Amniotic epithelial cell (primary cell): ENCODE measurements at regions not wholly inside any gene's neighbourhood (a gene's known extent, or its start where the extent isn't known, plus 50 kb on each side); places are given as distances from the start of the nearest gene placed in this dataset.
"Not testable (repeated sequence)": the region's sequence is repeated elsewhere in the genome, so short reads cannot be mapped to it uniquely, and the experiment has no call there.

Experiments used
- DNase-seq: peaks from one replicate; pipeline ENCODE4 v3.0.0-alpha.2; 2010; ENCODE audit warnings: low read depth

GRCh38 chr4:38470735-38471262 is 193.2 kb upstream of the KLF3 start:
- no peak for DNase-seq

- no peak for DNase-seq
Measured at GRCh38 chr4:38482696-38483095, 181.3 kb upstream of the KLF3 start.

- not testable (repeated sequence) for DNase-seq
Measured at GRCh38 chr4:38483628-38484027, 180.4 kb upstream of the KLF3 start.

DNA sequence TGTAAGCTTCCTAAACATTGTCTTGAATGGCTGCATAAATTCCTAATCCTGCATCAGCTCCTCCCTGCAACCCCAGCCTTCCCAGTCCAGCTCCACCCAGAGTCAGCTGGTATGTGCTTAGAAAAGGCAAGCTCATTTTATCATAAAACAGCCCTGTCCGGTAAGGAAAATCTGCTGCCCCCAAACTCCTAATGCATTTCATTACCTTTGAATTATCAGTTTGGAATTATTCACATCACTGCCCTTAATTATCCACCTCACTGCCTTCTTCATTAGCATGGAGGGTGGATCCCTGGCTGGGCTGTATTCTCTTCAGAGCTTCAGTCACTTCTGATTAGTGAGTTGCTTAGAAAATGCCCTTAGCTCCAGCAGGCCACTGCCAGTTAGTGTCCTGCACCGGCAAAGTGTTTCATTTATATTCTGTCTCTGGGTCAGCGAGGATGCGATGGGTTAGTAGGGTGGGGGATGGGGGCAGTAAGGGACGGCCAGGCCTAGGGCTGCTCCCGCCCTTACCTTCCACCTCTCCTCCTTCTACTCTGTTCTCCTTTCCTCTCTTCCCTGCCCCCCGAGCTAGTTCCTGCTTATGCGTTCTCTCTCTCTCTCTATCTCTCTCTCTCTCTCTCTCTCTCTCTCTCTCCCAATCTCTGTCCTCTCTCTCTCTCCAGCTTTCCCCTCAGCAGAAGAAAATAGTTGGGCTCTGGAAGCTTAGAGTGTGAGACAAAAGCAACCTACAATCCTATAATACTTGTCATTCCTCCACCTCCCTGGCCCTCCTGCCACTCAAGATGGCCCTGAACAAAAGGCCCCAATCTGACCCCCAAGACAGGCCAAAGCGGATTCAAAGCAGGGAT is 174.8 kb upstream of the KLF3 start:
- DNase-seq: no peak

GRCh38 chr4:38489924-38490639 is 173.9 kb upstream of the KLF3 start:
- no peak for DNase-seq

GRCh38 chr4:38490753-38491446 is 173.1 kb upstream of the KLF3 start:
- no peak for DNase-seq

- no peak for DNase-seq
Measured at GRCh38 chr4:38491854-38492478, 172.0 kb upstream of the KLF3 start.

- no peak for DNase-seq
Measured at GRCh38 chr4:38493066-38493465, 170.9 kb upstream of the KLF3 start.

GRCh38 chr4:38495446-38495845 is 168.6 kb upstream of the KLF3 start:
- DNase-seq: no peak

DNA sequence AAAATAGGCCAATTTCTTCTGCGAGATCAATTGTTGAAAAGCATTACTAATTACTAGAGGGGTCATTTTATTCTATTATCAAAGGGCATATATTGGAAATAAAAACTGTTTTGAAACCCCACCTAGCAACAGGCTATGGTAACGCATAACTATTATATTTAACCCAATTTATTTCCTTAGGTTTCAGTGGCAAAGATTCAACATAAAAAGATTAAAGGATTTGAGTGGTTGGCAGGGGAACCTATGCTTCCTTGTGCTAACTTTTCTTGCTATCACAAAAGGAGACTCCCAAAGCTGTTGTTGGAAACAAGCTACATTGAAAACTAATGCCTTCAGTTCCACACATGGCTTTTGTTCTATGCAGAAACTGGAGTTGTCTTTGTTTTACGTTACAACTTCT is 166.9 kb upstream of the KLF3 start:
- no peak for DNase-seq

DNA sequence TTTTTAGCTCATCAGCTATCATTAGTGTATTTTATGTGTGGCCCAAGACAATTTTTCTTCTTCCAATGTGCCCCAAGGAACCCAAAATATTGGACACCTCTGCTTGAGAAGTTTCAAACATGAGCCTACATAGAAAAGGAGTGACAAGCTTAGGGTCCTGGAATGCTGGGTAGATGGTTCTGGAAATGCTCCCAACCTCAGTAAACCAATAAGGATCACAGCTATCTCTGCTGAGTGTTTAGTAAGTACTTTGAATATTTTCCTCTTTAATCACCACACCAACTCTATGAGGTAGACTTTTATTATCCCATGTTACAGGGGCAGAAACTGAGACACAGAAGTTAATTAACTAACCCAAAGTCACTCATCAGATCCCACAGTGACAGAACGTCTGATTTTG is 164.9 kb upstream of the KLF3 start:
- DNase-seq: no peak

DNA sequence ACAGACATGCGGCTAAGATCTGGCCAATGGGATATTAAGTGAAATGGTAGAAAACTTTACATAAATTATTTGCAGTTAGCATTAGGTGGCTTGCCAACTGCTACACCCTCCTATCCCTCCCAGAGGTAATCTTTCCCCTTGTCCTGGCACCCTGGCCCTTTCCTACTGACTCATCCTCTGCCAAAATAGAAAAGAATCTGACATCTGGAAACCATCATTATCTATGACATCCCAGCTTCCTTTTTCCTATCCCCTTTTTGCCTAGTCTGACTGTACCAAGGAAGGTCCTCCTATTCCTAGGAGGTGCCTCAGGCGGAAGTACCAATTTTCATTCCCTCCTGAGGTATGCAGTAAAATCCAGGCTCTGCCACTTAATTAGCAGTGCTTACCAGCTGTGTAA is 163.6 kb upstream of the KLF3 start:
- no peak for DNase-seq

- no peak for DNase-seq
Measured at GRCh38 chr4:38501698-38502097, 162.3 kb upstream of the KLF3 start.

DNA sequence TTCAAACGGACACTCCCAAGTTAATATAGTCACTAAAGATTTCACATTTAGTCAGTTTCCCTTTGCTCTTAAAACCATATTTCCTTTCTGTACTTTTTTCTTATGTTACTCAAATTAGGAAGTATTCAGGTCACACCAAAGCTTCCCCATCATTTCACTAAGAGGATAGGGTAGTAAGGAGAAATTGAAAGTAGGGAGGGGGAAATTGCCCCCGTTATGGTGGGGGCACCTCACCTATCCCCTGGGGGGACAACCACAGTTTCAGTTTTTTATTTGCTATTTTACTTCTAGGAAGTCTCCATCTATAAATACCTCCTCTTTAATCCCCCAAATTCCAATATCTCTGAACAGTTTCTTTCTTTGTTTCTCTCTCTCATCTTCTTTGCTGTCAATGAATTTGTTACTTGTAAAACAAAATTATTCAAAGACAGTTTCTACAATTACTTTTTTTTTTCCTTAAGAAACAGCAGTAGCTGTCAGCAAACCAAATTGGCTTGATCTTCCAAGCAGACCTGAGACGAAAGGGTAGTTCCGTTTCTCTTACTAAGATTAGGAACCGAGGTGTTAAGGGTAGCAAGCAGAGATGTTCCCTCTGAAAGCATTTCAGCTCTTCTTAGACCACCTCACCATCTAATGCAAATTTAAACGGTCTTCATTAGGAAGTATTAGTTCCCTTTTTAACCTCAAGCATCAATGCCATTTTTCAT is 160.2 kb upstream of the KLF3 start:
- DNase-seq: no peak

- no peak for DNase-seq
Measured at GRCh38 chr4:38504396-38504715, 159.6 kb upstream of the KLF3 start.

GRCh38 chr4:38509551-38509950 is 154.4 kb upstream of the KLF3 start:
- no peak for DNase-seq

DNA sequence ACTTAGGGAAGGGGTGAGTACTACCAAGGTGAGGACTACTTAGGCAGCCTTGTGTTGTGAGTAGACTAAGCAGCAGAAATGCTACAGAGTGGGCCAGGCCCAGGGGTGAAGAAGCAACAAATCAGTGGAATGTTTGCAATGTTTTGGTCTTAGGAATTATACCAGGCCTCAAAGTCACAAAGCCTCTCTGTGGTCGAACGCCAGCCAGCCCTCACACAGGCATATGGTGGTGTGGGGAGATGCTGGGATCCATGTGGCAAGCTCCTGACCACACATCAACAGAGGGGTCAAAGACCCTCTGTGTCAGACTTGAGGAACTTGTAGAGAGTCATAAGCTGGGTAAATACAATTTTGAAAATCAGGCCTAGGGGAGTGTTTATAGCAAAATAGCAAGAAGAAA is 153.8 kb upstream of the KLF3 start:
- DNase-seq: no peak

DNA sequence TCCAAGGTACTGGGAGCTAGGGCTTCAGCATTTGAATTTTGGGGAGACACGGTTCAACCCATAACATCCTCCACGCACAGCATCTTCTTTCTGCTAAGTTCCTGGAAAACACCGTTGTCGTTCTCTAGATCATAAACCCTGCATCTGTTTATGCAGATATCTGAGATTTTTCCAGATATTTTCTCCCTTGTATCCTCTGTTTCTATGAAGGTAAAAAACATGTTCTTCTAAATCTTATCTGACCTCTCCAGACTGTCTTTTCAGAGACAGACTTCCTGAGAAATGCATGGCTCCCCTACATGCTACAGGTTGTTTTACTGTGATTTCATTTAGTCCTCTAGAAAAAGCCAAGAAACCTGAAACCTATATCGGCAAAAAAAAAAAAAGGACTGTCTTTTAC is 152.3 kb upstream of the KLF3 start:
- DNase-seq: no peak

DNA sequence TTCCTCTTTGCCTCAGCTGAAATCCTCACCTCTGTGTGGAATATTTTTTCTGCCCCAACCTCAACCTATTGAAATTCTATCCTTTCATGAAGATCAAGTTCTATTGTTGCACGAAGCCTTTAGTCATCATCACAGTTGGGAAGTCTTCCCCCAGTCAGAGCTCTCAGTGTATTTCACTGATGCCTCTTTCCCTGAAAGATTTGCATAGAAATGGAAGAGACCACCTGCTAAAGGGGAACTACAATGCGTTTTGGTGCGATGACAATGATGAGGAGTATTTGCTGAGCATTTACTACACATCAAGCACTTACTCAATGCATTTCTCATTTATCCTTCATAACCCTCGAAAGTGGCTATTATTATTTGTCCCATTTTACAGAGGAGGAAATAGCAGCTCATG is 151.2 kb upstream of the KLF3 start:
- no peak for DNase-seq

GRCh38 chr4:38514465-38515146 is 149.4 kb upstream of the KLF3 start:
- DNase-seq: no peak

DNA sequence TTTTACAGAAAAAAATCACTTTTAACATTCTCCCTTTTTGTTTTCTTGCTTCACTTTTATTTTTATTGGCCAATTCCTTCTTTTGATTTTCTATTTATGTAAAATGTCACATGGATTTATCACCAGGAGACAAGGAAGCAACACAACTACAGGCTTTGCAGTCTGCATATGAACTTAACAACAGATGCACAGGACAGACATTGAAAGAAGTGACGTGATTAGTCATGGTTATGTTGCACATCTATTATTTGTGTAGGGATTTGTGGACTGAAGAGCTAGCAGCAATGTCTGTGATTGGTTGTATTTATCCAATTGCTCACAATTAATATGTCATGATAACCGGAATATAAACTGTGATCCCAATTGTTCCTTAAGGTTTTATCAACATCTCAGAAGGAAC is 147.8 kb upstream of the KLF3 start:
- DNase-seq: no peak
